Cerebellar cortex (tissue), 1 donor: ENCODE measurements at regions not wholly inside any gene's neighbourhood (a gene's known extent, or its start where the extent isn't known, plus 50 kb on each side); places are given as distances from the start of the nearest gene placed in this dataset.
"Not testable (repeated sequence)": the region's sequence is repeated elsewhere in the genome, so short reads cannot be mapped to it uniquely, and the experiment has no call there.

Experiments
- DNase-seq: peaks from one replicate; pipeline ENCODE4 v3.0.0-alpha.2; 2015; ENCODE audit warnings: low spot score

GRCh38 chr1:73475316-73475870 lies 722.6 kb downstream of the LRRIQ3 start:
- DNase-seq, result no peak

- no peak for DNase-seq
These were observed 725.2 kb downstream of the LRRIQ3 start for GRCh38 chr1:73472810-73473209.

GRCh38 chr1:73467731-73468130 lies 730.2 kb downstream of the LRRIQ3 start:
- no peak for DNase-seq

- DNase-seq, result no peak
These were observed 734.1 kb downstream of the LRRIQ3 start for GRCh38 chr1:73463873-73464272.

GRCh38 chr1:73452522-73452921 lies 745.5 kb downstream of the LRRIQ3 start:
- no peak for DNase-seq

- DNase-seq, result not testable (repeated sequence)
These were observed 747.3 kb downstream of the LRRIQ3 start for GRCh38 chr1:73450668-73451067.

- DNase-seq, result no peak
These were observed 786.5 kb downstream of the LRRIQ3 start for GRCh38 chr1:73411479-73411878.

GRCh38 chr1:73401666-73402065 lies 796.3 kb downstream of the LRRIQ3 start:
- no peak for DNase-seq

- DNase-seq, result no peak
These were observed 815.0 kb downstream of the LRRIQ3 start for GRCh38 chr1:73382966-73383365.

GRCh38 chr1:73366734-73367413 lies 831.1 kb downstream of the LRRIQ3 start:
- no peak for DNase-seq

- no peak for DNase-seq
These were observed 839.0 kb downstream of the LRRIQ3 start for GRCh38 chr1:73359001-73359400.

- no peak for DNase-seq
These were observed 841.5 kb downstream of the LRRIQ3 start for GRCh38 chr1:73356485-73356884.

GRCh38 chr1:73343947-73344346 lies 854.0 kb downstream of the LRRIQ3 start:
- DNase-seq, result no peak

GRCh38 chr1:73333847-73334503 lies 864.0 kb downstream of the LRRIQ3 start:
- no peak for DNase-seq

- DNase-seq, result no peak
These were observed 866.2 kb downstream of the LRRIQ3 start for GRCh38 chr1:73331726-73332125.

- no peak for DNase-seq
These were observed 870.0 kb downstream of the LRRIQ3 start for GRCh38 chr1:73327998-73328397.

GRCh38 chr1:73327180-73327793 lies 870.7 kb downstream of the LRRIQ3 start:
- DNase-seq, result no peak

GRCh38 chr1:73326663-73327062 lies 871.3 kb downstream of the LRRIQ3 start:
- no peak for DNase-seq

GRCh38 chr1:73310797-73311381 lies 887.1 kb downstream of the LRRIQ3 start:
- no peak for DNase-seq

- no peak for DNase-seq
These were observed 890.9 kb downstream of the LRRIQ3 start for GRCh38 chr1:73306899-73307555.

GRCh38 chr1:73273886-73274285 lies 924.1 kb downstream of the LRRIQ3 start:
- no peak for DNase-seq

- not testable (repeated sequence) for DNase-seq
These were observed 952.8 kb downstream of the LRRIQ3 start for GRCh38 chr1:73245196-73245595.
